ENCODE measurements at regions not wholly inside any gene's neighbourhood (a gene's known extent, or its start where the extent isn't known, plus 50 kb on each side); places are given as distances from the start of the nearest gene placed in this dataset.

DNA sequence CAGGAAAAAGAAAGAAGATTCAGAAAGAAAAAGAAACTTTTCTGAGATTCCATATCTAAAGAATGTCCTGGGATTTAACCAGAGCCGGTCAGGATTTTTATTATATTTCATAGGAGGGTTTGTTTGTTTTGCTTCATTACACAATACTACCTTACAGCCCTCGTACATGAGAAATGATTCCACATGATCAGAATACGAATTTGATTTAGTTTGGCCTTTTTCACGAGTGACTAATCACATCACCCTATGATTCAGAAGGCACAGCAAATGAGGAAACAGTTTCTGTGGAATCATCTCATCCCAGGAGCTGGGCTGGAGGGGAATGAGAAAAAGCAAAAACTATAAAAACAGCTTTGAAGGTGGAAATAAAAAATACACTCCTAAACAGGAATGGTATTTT is 54.7 kb upstream of the VWC2 start:
- CTCF ChIA-PET: no interaction called here

DNA sequence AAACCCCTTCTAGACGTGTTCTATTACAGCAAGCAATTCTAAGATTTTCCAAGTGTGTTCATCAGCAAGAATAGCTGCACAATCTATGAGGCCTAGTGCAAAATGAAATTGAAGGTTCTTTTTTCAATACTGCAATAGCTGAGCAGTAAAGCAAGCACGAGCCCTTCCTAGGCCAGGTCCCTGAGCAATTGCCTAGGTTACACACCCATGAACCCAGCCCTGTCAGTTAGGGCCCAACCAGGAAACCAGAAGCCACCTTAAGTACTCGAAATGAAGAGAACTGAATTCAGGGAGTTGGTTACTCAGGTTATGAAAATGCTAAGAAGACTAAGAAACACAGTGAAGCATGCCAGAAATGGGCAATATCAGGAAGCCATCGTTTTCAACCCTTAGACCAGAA is 52.0 kb upstream of the VWC2 start:
- Histone ChIP-seq H3K4me1 (ENCODE audit: insufficient read depth, low read length) (no peaks in the 10 kb centered on the region), H3K36me3 (ENCODE audit: insufficient read depth, low read length) (no peaks in the 10 kb centered on the region), H3K27me3 (ENCODE audit: control insufficient read depth in 1 of 2, insufficient read depth in 2 of 2, low read length in 2 of 2) (no peaks in the 10 kb centered on the region), H3K4me3 (ENCODE audit: low read length) (no peak overlapping the region), H3K9me3 (ENCODE audit: control insufficient read depth in 1 of 2, insufficient read depth in 1 of 2, low read length in 2 of 2) (no peaks in the 10 kb centered on the region), H3K27ac (ENCODE audit: low read depth in 1 of 2, low read length in 2 of 2) (no peak overlapping the region)
- Mint-ChIP-seq H3K9me3 (no peaks in the 10 kb centered on the region), H3K36me3 (ENCODE audit: low read depth) (no peaks in the 10 kb centered on the region), H3K27ac (no peak overlapping the region), H3K4me3 (no peak overlapping the region), H3K4me1 (ENCODE audit: low read depth) (no peaks in the 10 kb centered on the region), H3K27me3 (no peaks in the 10 kb centered on the region)
- TF ChIP-seq, protein P1, sequence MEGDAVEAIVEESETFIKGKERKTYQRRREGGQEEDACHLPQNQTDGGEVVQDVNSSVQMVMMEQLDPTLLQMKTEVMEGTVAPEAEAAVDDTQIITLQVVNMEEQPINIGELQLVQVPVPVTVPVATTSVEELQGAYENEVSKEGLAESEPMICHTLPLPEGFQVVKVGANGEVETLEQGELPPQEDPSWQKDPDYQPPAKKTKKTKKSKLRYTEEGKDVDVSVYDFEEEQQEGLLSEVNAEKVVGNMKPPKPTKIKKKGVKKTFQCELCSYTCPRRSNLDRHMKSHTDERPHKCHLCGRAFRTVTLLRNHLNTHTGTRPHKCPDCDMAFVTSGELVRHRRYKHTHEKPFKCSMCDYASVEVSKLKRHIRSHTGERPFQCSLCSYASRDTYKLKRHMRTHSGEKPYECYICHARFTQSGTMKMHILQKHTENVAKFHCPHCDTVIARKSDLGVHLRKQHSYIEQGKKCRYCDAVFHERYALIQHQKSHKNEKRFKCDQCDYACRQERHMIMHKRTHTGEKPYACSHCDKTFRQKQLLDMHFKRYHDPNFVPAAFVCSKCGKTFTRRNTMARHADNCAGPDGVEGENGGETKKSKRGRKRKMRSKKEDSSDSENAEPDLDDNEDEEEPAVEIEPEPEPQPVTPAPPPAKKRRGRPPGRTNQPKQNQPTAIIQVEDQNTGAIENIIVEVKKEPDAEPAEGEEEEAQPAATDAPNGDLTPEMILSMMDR (IDR thresholded peaks at IDR 0.05): no peak
- ATAC-seq (ENCODE audit: poor library complexity) (no peak), DNase-seq (no peak)
- CTCF ChIA-PET: no interaction called here
- POLR2A ChIA-PET: no interaction called here
- intact Hi-C loops (cut with DNase I, micrococcal nuclease): no loop called here

More for the DNA sequence above, 54.7 kb upstream of the VWC2 start:
- no peaks in the 10 kb centered on the region for H3K4me1 ChIP-seq (ENCODE audit: insufficient read depth, low read length)
- ATAC-seq (ENCODE audit: poor library complexity) (no peak), DNase-seq (no peak)
- no peaks in the 10 kb centered on the region for H3K4me1 Mint-ChIP-seq (ENCODE audit: low read depth)
- no peaks in the 10 kb centered on the region for H3K9me3 ChIP-seq (ENCODE audit: control insufficient read depth in 1 of 2, insufficient read depth in 1 of 2, low read length in 2 of 2)
- no peak overlapping the region for H3K27ac ChIP-seq (ENCODE audit: low read depth in 1 of 2, low read length in 2 of 2)
- H3K27me3 ChIP-seq (ENCODE audit: control insufficient read depth in 1 of 2, insufficient read depth in 2 of 2, low read length in 2 of 2): no peaks in the 10 kb centered on the region
- TF ChIP-seq, protein P1 (IDR thresholded peaks at IDR 0.05): no peak
- H3K4me3 Mint-ChIP-seq: no peak overlapping the region
- intact Hi-C loops (cut with DNase I, micrococcal nuclease): no loop called here
- H3K27ac Mint-ChIP-seq: no peak overlapping the region
- no peaks in the 10 kb centered on the region for H3K27me3 Mint-ChIP-seq
- no peak overlapping the region for H3K4me3 ChIP-seq (ENCODE audit: low read length)
- H3K9me3 Mint-ChIP-seq: no peaks in the 10 kb centered on the region
- POLR2A ChIA-PET: no interaction called here
- H3K36me3 ChIP-seq (ENCODE audit: insufficient read depth, low read length): no peaks in the 10 kb centered on the region
- no peaks in the 10 kb centered on the region for H3K36me3 Mint-ChIP-seq (ENCODE audit: low read depth)
